ENCODE measurements at regions not wholly inside any gene's neighbourhood (a gene's known extent, or its start where the extent isn't known, plus 50 kb on each side); places are given as distances from the start of the nearest gene placed in this dataset.

GRCh38 chr5:8213701-8214240 lies 344.8 kb downstream of the MTRR start:
- TF ChIP-seq CTCF (IDR thresholded peaks at IDR 0.05), result no peak
- no peak for TF ChIP-seq POLR2AphosphoS5 (IDR thresholded peaks at IDR 0.05; ENCODE audit: insufficient read depth in 1 of 2, low read depth in 1 of 2)
